Activated CD4-positive, alpha-beta T cell treated with anti-CD3 and anti-CD28 coated beads, Interleukin-10, Interleukin-2, amounts not matched to agents 100 ng/mL and 50 ng/mL, durations not matched to agents 16 hours and 8 hours (primary cell): ENCODE measurements at regions not wholly inside any gene's neighbourhood (a gene's known extent, or its start where the extent isn't known, plus 50 kb on each side); places are given as distances from the start of the nearest gene placed in this dataset.

Source experiments
- DNase-seq: peaks from one replicate; pipeline ENCODE4 v3.0.0-alpha.2; 2020

DNA sequence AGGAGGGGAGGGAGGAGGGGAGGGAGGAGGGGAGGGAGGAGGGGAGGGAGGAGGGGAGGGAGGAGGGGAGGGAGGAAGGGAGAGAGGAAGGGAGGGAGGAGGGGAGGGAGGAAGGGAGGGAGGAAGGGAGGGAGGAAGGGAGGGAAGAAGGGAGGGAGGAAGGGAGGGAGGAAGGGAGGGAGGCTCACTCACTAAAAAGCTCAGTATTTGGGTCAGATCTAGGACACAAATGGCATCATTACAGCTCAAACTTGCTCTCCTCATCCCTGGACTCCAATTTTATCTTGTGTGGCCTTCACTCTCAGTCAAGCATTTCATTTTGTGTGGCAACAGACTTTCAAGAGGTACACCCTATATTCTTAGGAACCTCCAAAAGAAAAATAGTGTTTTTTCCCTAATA lies 435.4 kb downstream of the IRS1 start:
- no peak for DNase-seq

DNA sequence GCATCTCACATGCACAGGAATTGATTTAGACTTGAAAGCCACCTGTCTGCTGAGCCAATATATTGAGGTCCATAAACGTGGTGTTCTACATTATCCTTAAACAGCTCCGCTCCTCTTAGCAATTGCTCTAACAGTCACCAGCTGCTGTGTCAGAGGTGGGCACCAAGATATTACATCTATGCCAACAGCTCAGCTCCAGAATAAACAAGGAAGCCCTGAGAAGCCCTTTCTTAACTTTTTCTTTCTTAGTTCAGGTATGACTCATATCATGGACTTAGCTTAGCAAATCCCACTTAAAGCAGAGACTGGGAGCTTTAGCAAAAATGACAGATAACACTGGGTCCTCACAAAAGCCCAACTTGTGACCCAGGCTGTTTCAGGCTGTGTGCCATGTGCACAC lies 436.6 kb downstream of the IRS1 start:
- no peak for DNase-seq

DNA sequence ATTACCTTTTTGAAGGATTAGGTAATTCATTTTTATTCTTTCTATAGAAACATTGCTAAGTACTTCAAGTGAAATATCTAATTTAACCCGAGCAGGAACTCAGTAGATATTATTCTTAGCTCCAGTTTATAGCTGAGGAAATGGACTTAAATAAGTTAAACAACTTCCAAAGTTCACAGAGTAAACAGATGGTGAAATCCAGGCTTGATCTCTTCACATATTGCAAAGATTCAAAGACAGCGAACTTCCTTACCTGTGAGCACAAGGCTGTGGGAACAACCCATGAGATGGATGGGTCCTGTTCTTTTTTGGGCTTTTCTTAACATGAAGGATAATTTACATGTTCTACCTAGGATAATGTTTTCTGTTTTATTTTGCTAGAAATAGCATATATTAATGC lies 439.0 kb downstream of the IRS1 start:
- no peak for DNase-seq

DNA sequence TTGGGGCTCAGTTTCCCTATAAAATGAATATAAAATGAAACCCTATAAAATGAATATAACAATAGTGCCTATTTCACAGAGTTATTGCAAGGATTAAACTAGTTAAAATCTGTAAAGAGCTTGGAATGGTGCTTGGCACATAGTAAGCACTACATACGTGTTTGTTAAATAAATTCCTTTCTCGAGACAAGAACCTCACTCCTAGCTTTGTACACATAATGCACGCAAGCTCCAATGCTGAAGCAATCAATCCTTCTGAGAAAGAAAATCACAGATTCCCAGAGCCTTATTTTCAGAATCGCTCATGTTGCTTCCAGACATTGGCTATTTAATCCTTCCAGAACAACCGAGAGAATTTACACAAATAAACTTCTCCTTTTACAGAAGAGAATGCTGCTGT lies 440.9 kb downstream of the IRS1 start:
- DNase-seq: no peak

DNA sequence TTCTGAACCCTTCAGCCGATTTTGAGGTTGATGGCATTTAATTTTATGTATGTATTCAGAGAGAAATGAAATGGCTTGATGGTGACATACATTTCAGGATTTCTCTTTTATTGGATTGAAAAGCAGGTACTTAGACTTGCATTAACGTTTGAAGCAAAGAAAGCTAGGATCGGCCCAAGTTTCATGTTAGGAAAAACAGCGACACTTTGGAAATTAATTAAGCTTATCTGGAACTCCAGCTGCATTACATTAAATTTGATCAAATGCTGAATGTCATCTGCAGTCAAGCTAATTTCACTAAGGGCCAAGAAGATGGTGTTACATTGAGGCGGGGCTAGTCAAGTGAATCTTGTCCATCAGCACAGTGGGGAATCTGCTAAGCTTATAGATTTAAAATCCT lies 441.8 kb downstream of the IRS1 start:
- no peak for DNase-seq

DNA sequence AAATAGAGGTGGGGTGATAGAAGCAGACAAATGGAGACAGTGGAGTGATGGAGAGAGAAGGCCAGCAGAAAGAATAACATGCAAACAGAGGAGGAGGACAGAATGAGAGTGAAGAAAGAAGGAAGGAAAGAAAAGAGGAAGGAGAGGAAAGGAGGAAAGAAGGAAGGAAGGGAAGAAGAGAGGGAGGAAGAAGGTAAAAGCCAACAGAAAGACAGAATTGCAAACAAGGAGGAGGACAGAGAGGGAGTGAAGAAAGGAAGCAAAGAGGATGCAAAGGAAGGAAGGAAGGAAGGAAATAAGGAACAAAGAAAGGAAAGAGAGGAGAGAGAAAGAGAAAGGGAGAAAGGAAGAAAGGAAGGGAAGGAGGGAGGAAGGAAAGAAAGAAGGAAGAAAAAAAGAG lies 444.0 kb downstream of the IRS1 start:
- DNase-seq: no peak

DNA sequence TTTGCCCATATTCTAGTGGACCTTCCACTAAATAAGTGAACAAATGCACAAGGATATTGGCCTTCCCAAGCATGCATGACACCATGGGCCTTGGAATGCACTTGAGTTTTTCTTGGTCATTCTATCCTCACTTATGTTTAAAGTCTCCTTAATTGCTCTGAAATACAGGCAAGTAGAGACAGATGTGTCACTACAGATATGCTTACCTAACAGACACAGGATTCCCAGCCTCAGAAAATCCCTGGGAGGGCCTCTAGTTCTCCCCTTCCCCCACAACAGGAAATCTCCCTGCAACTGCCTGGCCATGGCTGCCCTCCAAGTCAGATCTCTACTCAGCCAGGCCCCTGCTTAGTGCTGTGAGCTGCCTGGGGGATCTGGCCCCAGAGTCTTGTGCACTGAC lies 445.2 kb downstream of the IRS1 start:
- no peak for DNase-seq

DNA sequence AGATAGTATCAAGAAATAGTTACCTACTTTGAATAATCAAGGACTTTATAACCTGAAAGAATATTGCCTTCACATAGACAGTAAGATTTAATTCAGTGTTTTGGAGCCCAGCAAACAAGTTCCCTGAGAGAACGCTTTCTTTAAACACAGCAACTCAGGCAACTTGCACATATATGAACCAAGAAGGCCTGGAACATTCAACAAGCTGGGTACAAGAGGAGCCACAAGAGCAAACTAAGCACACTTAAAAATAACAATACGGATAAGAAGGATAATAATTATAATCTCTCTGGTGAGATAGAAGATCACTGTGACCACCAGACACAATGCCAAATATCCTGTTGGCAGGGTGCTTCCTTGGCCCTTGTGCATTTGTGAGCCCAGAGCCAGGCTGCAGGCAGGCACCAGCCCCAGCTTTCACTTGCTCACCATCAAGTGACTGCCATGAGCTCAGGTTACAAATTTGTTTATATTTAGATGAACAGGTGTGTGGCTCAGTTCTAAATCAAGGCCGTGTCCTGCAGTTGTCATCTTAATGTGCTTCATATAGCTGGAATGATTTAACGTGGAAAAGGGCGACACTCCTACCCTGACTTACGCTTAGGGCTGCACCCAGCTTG lies 446.6 kb downstream of the IRS1 start:
- no peak for DNase-seq

DNA sequence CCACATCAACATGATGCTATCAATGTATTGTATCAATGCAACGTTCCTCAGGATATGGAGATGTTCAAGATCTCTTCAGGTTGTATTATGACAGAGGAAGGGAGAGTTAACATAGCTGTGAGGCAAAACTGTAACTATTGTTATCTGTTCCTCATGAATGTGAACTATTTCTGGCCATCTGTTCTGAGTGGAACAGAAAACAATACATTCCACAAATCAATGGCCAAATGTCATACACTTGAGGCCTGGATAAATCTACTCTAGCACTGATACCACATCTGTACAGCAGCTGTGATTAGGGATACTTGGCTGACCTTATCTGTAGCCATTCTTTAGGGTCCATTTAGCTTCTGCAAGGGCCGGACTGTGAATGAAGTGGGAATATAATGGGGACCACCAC lies 447.9 kb downstream of the IRS1 start:
- no peak for DNase-seq

DNA sequence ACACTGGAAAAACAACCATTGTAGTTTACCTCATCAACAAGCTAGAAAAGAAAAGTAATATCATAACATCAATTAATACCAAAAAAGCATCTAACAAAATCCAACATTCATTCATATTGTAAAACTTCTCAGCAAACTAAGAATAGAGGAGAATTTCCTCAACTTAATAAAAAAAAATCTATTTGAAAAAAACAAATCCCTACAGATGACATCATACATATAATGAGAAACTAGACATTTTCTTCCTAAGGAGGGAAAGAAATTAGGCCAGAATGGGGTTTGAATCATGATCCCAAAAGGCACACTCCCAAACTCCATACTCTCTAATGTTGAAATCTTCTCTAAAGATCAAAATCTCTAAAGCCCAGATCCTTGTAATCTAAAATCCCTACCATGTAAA lies 460.0 kb downstream of the IRS1 start:
- DNase-seq: no peak

DNA sequence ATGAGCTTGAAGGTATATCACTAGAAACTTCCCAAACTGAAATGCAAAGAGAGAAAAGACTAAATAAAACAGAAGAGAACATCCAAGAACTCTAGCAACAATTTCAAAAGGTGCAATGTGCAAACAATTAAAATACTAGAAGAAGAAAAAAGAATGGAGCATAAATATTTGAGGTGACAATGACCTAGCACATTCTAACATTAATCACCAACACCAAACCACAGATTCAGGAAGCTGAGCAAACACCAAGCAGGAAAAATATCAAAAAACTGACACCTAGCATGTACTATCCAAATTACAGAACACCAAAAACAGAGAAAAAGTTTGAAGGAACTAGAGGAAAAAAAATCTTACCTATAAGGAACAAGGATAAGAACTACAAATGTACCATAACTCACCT lies 460.8 kb downstream of the IRS1 start:
- no peak for DNase-seq

DNA sequence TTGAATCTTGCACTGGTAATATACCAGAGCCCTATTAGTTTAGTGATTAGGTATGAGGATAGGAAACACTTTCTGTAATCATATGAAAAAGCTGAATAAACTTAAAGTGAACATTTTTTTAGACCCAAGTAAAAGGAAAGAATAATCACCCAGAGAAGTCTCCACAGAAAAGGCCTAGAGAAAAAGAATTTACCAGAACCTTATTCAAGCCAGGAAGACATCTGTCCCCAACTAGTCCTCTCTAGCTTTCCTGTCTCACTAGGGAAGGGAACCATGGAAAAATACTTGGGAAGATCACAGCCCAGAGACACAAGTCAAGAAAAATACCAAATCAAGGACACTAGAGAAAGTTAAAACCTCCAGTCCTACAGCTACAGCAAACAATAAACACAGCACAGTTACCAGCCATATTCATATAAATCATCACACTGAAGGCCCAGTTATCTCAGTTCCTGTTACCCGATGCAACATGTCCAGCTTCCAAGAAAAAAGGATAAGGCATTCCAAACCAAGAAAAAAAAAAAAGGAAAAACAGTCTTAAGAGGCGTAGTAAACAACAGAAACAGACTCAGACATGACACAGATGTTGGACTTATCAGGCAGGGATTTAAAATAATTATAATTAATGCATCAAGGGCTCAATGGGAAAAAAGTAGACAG lies 461.5 kb downstream of the IRS1 start:
- no peak for DNase-seq

DNA sequence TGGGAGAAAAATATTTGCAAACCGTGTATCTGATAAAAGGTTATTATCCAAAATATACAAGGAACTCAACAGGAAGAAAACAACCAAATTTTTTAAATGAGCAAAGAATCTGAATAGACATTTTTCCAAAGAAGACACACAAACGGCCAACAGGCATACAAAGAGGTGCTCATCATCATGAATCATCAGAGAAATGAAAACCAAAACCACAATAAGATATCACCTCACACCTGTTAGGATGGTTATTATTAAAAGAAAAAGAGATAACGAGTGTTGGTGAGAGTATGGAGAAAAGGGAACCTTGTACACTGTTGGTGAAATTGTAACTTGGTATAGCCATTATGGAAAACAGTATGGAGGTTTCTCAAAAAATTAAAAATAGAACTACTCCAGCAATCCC lies 463.3 kb downstream of the IRS1 start:
- no peak for DNase-seq

DNA sequence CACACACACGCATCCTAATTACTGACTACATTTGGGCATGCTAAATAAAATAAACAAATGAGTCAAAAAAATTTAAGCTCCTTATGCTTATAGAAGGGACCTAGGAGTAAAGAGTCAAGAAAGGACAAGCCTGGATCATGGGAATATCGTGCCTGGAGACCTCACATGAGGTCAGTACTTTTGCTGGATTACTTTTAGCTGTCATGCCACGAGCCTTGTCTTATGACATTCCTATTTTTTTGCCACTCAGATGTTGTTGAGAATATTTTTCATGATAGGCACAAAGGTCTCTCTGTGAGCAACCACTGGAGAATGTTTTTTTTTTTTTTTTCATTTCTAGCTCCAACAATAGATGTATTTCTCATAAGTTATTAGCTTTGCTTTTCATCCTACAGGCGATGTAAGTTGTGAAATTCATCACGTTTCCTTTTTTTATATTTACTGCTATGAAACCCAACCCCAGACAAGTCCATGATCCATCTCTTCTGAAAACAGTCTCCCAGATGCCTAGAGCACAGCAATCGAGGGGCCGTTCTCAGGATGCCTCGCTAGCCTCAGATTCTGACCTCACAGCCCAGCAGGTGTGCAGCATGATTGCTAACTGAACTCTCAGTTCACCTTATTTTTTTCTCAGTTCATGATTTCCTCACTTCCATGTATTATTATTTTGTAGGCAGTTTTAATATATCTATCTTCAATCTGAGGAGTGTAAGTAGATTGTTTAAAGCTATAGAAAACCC lies 464.5 kb downstream of the IRS1 start:
- no peak for DNase-seq

DNA sequence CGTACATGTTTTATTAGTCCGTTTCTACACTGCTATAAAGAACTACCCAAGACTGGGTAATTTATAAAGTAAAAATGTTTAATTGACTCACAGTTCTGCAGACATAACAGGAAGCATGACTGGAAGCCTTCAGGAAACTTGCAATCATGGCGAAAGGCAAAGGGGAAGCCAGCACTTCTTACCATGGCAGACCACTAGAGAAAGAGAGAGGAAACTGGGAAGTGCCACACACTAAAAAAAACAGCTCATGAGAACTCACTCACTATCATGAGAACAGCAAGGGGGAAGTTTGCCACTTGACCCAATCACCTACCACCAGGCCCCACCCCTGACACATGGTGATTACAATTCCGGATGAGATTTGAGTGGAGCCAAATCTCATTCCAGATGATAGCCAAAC lies 466.2 kb downstream of the IRS1 start:
- no peak for DNase-seq

DNA sequence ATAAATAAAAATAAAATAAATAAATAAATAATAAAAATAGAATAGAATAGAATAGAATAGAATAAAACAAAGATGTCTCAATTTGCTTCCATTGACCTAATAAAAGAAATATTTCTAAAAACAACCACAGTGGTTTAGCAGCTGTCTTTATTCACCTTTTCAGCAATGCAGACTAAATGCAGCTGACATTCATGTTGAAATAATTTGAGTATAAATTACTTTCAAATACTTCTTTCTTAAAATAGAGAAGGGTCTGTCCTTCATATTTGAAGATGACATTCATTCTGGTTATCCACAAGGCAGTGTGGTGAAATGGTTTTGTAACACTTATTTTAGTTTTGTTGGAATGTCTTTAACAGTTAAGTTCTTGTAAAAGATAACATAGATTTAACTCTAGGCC lies 469.4 kb downstream of the IRS1 start:
- DNase-seq: no peak

DNA sequence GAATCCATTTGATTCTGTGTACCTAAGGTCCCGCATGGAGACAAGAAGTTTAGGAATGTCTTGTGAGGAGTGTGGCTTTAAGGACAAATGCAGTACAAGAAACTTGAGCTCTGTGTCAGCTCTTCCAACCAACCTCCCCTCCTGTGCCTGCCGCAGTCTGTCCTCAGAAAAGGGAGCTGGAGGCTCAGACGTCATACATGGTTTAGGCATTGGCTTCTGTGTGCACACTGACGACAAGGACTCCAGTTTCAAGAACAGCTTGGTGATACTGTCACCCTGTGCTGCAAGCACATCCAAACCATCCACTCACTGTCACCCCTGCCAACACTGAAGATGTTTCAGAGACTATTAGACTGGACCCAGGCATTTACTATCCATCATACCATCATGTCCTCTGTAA lies 470.4 kb downstream of the IRS1 start:
- DNase-seq: no peak

DNA sequence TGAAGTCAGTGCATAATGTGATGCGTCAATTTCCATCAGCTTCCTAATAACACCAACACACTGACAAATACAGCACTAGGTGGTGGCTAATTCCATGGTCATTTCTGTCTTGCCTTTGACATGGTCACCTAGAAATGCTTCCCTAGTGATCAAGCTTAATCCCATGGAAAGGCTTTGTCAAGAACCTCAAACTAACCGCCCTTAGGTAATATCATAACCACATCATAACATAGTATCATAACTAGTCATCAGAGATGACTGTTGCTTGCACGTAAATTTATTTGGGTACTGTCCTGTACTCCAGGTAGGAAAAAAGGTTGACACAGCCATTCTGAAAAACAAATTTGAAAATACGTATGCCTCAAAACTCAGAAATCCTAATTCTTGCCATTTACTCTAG lies 471.8 kb downstream of the IRS1 start:
- DNase-seq: no peak

DNA sequence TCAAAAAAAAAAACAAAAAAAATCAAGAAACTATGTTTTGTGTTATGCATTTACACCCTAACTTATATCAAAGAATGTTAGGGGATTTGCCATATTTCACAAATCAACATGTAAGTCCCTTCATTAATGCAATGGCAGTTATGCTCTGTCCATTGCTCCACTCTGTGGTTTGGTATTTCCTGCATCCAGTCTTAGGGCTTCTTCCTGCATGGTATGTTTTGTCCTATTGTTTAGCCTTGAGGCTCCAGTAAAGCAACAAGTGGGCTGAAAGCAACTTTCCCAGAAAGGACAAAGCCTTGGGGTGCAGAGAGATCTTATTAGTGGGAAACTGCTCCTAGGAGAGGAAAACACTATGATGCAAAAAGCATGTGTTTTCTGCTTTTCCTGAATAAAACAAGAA lies 474.1 kb downstream of the IRS1 start:
- no peak for DNase-seq

DNA sequence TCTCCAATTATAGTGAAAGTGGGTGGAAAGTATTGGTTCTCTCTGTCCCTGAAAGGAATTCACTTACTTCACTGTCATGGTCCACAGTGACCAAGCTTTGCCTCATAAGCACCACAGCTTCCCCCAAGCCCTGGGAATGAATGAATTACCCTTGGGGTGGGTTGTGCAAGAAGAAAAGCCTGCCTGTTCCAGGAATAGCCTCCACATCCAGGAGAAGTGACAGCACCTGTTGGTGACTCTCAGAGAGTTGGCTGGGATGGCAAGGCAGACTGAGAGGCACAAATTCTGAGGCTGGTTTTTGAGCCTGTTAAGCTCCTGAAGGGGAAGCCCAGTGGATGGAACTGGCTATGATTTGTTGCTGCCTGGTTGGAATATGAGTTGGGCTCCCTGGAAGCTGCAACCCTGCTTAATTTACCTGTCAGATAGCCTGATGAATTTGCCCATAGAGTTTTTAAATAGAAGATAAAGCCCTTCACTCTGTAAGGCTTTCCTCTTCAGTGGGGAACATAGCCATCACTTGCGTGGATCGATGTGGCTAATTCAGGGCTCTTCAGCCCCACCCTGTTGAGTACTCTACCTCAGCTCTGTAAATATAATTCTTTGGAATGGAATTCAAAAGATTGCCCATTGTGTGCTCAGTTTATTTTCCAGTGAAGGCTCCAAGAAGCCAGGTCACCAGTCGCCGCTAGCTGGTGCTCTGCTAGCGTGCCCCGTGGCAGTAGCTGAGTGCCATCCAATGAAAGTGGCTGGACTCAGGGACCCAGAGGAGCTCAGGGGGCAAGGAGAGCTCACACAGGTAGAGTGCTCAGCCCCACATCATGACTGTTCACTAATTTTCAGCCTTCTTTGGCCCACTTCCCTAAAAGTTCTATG lies 479.3 kb downstream of the IRS1 start:
- DNase-seq: no peak

DNA sequence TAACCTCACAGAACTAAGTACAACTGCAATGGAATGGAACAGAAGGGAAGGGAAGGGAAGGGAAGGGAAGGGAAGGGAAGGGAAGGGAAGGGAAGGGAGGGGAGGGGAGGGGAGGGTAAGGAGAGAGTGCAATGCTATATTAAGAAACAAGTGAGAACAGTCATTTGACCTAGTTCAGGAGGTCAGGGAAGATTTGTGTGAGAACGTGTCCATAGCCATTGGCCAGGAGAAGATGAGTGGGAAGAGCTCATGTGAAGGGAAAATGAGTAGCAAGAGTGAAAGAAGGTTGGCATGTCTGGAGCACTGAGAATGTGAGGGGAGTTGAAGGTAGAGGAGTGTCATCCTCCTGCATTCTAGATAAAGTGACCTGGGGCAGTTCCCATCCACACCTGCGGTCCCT lies 481.6 kb downstream of the IRS1 start:
- no peak for DNase-seq

DNA sequence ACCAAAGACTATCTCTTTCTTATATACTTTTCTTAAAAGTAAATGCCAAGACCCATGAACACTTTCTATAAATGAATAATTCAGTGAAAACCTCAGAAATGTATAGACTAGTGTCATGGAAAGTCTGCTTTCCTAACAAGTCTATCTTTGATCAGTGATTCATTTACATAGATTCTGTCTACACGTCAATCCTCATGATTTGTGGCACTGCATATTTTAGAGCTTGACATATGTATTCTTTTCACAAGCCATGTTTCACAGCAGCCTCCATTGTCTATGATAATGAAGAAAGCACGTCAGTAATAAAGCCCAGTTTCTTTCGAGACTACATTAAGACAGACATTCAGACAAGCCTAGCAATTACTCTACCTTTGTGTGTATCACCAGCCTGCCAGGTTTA lies 486.6 kb downstream of the IRS1 start:
- DNase-seq: no peak

DNA sequence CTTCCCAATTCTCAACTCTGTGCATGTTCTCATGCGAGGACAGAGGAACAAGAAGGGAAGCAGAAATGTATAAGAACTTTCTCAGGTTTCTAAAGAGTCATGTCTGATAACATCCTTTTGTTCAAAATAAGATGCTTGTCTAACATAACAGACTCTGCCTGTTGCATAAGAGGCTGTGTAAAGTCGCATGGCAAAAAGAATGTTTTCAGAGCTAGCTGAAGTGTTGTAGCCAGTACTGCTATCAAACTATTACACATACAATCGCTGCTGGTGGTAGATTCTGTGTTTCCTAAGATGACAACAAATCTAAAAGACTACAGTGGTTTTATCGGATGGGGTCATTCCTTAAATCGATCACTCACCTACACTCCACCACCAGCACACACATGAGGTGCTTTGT lies 487.5 kb downstream of the IRS1 start:
- no peak for DNase-seq

DNA sequence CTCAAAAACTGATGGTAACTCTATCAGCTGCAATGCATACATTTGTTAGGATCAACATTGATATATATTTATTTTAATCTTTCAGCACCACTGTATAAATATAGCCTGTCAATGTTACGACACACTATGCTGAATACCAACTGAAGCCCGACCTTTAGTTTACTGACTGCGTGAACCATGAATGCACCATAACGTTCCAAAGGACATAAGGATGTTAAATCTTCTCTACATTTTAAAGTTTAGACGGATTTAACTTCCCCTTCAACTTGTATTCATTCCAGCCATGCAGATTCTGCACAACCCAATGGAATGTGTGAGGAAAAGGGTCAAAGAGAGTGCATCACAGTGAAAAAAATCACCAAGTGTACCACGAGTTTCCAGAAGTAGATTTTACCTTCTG lies 489.5 kb downstream of the IRS1 start:
- DNase-seq: no peak
